Lower leg skin (tissue), 3 donors: ENCODE measurements at regions not wholly inside any gene's neighbourhood (a gene's known extent, or its start where the extent isn't known, plus 50 kb on each side); places are given as distances from the start of the nearest gene placed in this dataset.

Experiments
- CTCF ChIP-seq, 3 donors: fragments of 450-650 bp; IDR thresholded peaks; one replicate each; pipeline ENCODE4 v1.5.1; 2016; ENCODE audit warnings: antibody characterized with exemption in 3 of 3, mild to moderate bottlenecking in 3 of 3, moderate library complexity in 2 of 3
- POLR2A ChIP-seq, 2 donors: fragments of 450-650 bp; IDR thresholded peaks; one replicate each; pipeline ENCODE4 v1.6.1; 2016 to 2017; ENCODE audit warnings: antibody characterized with exemption in 2 of 2, mild to moderate bottlenecking in 1 of 2, moderate library complexity in 1 of 2

- TF ChIP-seq POLR2A (IDR thresholded peaks at IDR 0.05) (no peak), CTCF (IDR thresholded peaks at IDR 0.05) (no peak)
Observed at GRCh38 chr16:51907680-51908079, 639.3 kb downstream of the TOX3 start.
